Tibial artery (tissue), 4 donors: ENCODE measurements at regions not wholly inside any gene's neighbourhood (a gene's known extent, or its start where the extent isn't known, plus 50 kb on each side); places are given as distances from the start of the nearest gene placed in this dataset.

Experiments used
- DNase-seq, 2 donors: peaks; one replicate each; pipeline ENCODE4 v3.0.0-alpha.2; 2019
- H3K27ac ChIP-seq, 2 donors: fragments of 200-600 bp; sonication (generic) in 1 of 2; 1 replicate in 1 of 2; 2 replicates in 1 of 2; pipeline ENCODE4 v1.5.1; 2018 to 2019; ENCODE audit warnings: mild to moderate bottlenecking in 1 of 2
- H3K27me3 ChIP-seq, 2 donors: fragments of 200-600 bp; sonication (generic) in 1 of 2; one replicate each; pipeline versions ENCODE4 v1.5.1 to v1.6.0; 2016 to 2019
- H3K36me3 ChIP-seq, 3 donors: fragments of 200-600 bp; sonication (generic) in 2 of 3; one replicate each; pipeline ENCODE4 v1.5.1; 2016 to 2019; ENCODE audit warnings: mild to moderate bottlenecking in 2 of 3
- H3K4me1 ChIP-seq, 4 donors: fragments of 200-600 bp; sonication (generic) in 2 of 4; 1 replicate in 3 of 4; 2 replicates in 1 of 4; pipeline ENCODE4 v1.5.1; 2016 to 2019
- H3K4me3 ChIP-seq, 2 donors: fragments of 200-600 bp; sonication (generic) in 1 of 2; 1 replicate in 1 of 2; 2 replicates in 1 of 2; pipeline ENCODE4 v1.5.1; 2018 to 2019; ENCODE audit warnings: mild to moderate bottlenecking in 2 of 2
- H3K9me3 ChIP-seq, 3 donors: fragments of 200-600 bp; sonication (generic) in 1 of 3; one replicate each; pipeline ENCODE4 v1.5.1; 2016 to 2019
- intact Hi-C: fragments of 100-400 bp; cut with DNase I; formaldehyde crosslinking; loops from one replicate; pipeline ENCODE4 v1.15.0; 2023; ENCODE audit warnings: low total_unique reads
- TF ChIP-seq, protein P1 (sequence below), 2 experiments: fragments of 200-600 bp in 1 of 2; fragments of 450-650 bp in 1 of 2; IDR thresholded peaks; one replicate each; pipeline ENCODE4 v1.5.1; 2017 to 2019; ENCODE audit warnings: antibody characterized with exemption in 2 of 2, mild to moderate bottlenecking in 1 of 2, moderate library complexity in 1 of 2

- TF ChIP-seq, protein P1, sequence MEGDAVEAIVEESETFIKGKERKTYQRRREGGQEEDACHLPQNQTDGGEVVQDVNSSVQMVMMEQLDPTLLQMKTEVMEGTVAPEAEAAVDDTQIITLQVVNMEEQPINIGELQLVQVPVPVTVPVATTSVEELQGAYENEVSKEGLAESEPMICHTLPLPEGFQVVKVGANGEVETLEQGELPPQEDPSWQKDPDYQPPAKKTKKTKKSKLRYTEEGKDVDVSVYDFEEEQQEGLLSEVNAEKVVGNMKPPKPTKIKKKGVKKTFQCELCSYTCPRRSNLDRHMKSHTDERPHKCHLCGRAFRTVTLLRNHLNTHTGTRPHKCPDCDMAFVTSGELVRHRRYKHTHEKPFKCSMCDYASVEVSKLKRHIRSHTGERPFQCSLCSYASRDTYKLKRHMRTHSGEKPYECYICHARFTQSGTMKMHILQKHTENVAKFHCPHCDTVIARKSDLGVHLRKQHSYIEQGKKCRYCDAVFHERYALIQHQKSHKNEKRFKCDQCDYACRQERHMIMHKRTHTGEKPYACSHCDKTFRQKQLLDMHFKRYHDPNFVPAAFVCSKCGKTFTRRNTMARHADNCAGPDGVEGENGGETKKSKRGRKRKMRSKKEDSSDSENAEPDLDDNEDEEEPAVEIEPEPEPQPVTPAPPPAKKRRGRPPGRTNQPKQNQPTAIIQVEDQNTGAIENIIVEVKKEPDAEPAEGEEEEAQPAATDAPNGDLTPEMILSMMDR (IDR thresholded peaks at IDR 0.05): no peak
- intact Hi-C loops: no loop called here
- no peaks in the 10 kb centered on the region for H3K4me1 ChIP-seq
Observed at GRCh38 chr9:82549174-82549821, 513.6 kb downstream of the RASEF start.

GRCh38 chr9:82552784-82553183 is 510.2 kb downstream of the RASEF start:
- no peak overlapping the region for H3K27ac ChIP-seq
- intact Hi-C loops: no loop called here
- TF ChIP-seq, protein P1 (IDR thresholded peaks at IDR 0.05): no peak
- peaks cover 0 to 6% (median 2%) of the 10 kb centered on the region in 4 donors for H3K4me1 ChIP-seq
- DNase-seq: no peak
- no peak overlapping the region for H3K4me3 ChIP-seq
- no peaks in the 10 kb centered on the region for H3K9me3 ChIP-seq
- H3K27me3 ChIP-seq: peaks cover 0 to 3% of the 10 kb centered on the region in 2 donors
- no peaks in the 10 kb centered on the region for H3K36me3 ChIP-seq

More at GRCh38 chr9:82549174-82549821, 513.6 kb downstream of the RASEF start:
- H3K27ac ChIP-seq: no peak overlapping the region
- H3K9me3 ChIP-seq: no peaks in the 10 kb centered on the region
- H3K4me3 ChIP-seq: no peak overlapping the region
- H3K27me3 ChIP-seq: peaks cover 0 to 3% of the 10 kb centered on the region in 2 donors
- no peak for DNase-seq
- H3K36me3 ChIP-seq: no peaks in the 10 kb centered on the region

DNA sequence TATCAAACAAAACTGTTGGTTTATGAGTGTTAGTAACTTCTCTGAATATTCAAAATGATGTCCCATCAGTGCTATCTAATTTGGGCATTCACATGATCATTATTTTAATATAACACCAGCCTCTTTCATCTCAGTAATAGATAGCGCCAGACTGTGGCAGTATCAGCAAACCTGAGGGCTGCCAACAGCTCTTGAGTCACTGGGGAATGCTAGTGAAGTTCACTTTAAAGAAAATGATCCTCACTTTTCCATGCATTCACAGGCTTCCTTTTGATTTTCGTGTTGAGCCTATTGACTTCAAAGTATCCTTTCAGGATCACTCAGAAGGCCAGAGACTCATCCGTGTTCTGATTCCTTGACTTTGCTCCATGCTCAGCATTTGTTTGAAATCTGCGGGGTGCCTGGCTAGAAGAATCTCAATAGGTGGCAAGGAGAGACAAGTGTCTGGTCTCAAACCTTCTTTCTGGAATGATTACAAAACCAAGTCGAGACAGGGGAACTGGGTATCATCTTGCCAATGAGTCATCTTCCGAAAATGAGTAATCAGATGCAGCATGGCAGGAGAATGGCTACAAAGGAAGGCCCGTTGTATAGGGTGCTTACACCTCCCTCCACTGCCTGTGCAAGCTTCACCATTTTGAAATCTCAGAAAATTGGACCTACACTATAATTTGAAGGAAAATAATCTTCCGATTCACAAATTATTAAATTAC is 509.1 kb downstream of the RASEF start:
- H3K9me3 ChIP-seq: no peaks in the 10 kb centered on the region
- H3K4me1 ChIP-seq: peaks cover 0 to 6% (median 2%) of the 10 kb centered on the region in 4 donors
- peaks cover 0 to 3% of the 10 kb centered on the region in 2 donors for H3K27me3 ChIP-seq
- H3K27ac ChIP-seq: no peak overlapping the region
- TF ChIP-seq, protein P1 (IDR thresholded peaks at IDR 0.05): no peak
- no peaks in the 10 kb centered on the region for H3K36me3 ChIP-seq
- DNase-seq: no peak
- intact Hi-C loops: no loop called here
- no peak overlapping the region for H3K4me3 ChIP-seq

GRCh38 chr9:82554381-82554780 is 508.6 kb downstream of the RASEF start:
- Histone ChIP-seq H3K4me3 (no peak overlapping the region), H3K4me1 (peaks cover 0 to 6% (median 2%) of the 10 kb centered on the region in 4 donors), H3K9me3 (no peaks in the 10 kb centered on the region), H3K27ac (no peak overlapping the region), H3K27me3 (no peaks in the 10 kb centered on the region), H3K36me3 (no peaks in the 10 kb centered on the region)
- no peak for DNase-seq
- TF ChIP-seq, protein P1 (IDR thresholded peaks at IDR 0.05): no peak
- intact Hi-C loops: no loop called here

GRCh38 chr9:82555031-82555430 is 507.9 kb downstream of the RASEF start:
- H3K36me3 ChIP-seq: no peaks in the 10 kb centered on the region
- no peak overlapping the region for H3K27ac ChIP-seq
- no peak for DNase-seq
- H3K4me3 ChIP-seq: no peak overlapping the region
- H3K27me3 ChIP-seq: no peaks in the 10 kb centered on the region
- no peaks in the 10 kb centered on the region for H3K9me3 ChIP-seq
- H3K4me1 ChIP-seq: peaks cover 0 to 6% (median 2%) of the 10 kb centered on the region in 4 donors
- intact Hi-C loops: no loop called here
- TF ChIP-seq, protein P1 (IDR thresholded peaks at IDR 0.05): no peak
